ENCODE measurements at regions not wholly inside any gene's neighbourhood (a gene's known extent, or its start where the extent isn't known, plus 50 kb on each side); places are given as distances from the start of the nearest gene placed in this dataset.

DNA sequence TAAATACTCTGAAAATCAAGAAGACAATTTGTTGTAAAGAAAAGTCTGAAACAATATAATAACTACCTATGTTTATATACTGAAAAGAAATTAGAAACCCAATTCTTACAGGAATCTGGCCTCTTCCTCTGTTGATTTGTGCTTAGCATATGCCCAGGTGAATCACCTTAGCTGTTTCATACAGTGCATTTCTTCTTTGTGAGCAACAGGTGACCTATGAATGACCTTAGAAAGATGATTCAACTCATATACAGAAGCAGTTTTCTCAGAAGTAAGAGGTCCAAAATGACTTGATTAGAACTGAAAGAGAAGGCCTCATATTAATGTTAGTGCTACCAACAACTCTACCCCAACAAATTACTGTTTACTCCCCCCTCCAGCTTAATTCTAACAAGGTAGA lies 419.5 kb upstream of the ID4 start:
- no peak overlapping the region for H3K4me3 ChIP-seq (ENCODE audit: low read depth, low read length)
- peak; percentile 71 for DNase-seq (ENCODE audit: low read depth, low spot score)
- TF ChIP-seq, protein P1, sequence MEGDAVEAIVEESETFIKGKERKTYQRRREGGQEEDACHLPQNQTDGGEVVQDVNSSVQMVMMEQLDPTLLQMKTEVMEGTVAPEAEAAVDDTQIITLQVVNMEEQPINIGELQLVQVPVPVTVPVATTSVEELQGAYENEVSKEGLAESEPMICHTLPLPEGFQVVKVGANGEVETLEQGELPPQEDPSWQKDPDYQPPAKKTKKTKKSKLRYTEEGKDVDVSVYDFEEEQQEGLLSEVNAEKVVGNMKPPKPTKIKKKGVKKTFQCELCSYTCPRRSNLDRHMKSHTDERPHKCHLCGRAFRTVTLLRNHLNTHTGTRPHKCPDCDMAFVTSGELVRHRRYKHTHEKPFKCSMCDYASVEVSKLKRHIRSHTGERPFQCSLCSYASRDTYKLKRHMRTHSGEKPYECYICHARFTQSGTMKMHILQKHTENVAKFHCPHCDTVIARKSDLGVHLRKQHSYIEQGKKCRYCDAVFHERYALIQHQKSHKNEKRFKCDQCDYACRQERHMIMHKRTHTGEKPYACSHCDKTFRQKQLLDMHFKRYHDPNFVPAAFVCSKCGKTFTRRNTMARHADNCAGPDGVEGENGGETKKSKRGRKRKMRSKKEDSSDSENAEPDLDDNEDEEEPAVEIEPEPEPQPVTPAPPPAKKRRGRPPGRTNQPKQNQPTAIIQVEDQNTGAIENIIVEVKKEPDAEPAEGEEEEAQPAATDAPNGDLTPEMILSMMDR (IDR thresholded peaks at IDR 0.05; ENCODE audit: low read depth, low read length): no peak
- in situ Hi-C loops (cut with HindIII; ENCODE audit: low sequenced_read_pairs): no loop called here

DNA sequence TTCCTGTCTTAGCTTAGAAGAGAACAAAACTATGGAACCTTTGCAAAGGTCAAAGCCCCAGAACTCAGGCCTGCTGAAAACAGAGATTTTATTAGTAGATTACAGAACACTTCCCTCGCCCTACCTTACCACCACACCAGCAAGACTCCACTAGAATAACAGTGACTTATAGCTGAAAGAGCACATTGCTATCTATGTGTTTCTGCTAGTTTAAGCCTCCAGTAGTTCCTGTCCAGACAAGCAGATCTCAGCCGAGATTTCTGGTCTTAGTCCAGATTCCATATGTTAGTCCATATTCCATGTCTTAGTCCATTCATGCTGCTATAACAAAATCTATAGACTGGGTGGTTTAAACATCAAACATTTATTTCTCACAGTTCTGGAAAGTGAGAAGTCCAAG lies 412.3 kb upstream of the ID4 start:
- no peak for DNase-seq (ENCODE audit: low read depth, low spot score)
- in situ Hi-C loops (cut with HindIII; ENCODE audit: low sequenced_read_pairs): no loop called here
- no peak overlapping the region for H3K4me3 ChIP-seq (ENCODE audit: low read depth, low read length)
- TF ChIP-seq, protein P1 (IDR thresholded peaks at IDR 0.05; ENCODE audit: low read depth, low read length): no peak

DNA sequence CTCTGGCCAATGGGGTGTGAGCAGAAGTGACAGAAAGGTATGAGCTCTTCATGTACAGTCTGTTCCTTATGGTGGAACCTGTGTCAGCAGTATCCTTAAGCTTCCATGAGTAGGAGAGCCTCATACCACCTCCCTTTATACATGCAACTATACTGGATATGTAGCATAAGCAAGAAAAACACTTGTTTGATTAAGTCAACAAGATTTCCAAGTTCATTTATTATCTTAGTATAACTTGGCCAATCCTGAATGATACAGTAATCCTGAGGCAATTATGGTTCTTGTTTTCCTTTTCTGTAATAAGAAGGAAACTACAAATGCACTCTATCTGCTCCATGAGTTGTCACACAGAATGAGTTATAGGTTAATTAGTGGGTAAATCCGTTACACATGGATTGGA lies 409.6 kb upstream of the ID4 start:
- no peak for DNase-seq (ENCODE audit: low read depth, low spot score)
- in situ Hi-C loops (cut with HindIII; ENCODE audit: low sequenced_read_pairs): no loop called here
- TF ChIP-seq, protein P1 (IDR thresholded peaks at IDR 0.05; ENCODE audit: low read depth, low read length): no peak
- no peak overlapping the region for H3K4me3 ChIP-seq (ENCODE audit: low read depth, low read length)

DNA sequence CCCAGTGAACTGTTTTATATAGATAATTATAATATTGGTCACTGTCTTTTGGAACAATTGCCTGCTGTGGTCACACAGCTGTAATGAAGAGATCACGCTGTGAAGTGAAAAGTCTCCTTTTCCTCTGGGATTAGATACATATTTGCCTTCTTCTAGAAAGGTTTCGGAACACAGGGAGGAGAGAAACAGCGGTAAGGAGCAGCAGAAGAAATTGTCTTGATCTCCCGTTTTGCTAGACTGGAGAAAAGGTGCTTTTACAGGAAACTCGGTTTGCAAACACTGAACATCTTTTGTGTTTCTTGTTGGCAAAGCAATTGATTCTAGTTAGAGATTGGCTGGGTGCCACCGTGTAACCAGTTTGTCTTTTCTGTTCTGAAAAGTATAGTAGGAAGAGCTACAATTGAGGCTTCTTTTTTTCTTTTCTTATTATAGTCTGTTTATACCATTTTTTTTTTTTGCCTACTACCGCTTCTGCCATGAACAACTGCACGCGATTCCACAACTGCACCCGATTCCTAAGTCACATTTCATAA lies 404.1 kb upstream of the ID4 start:
- DNase-seq (ENCODE audit: low read depth, low spot score): peak; percentile 29
- H3K4me3 ChIP-seq (ENCODE audit: low read depth, low read length): no peak overlapping the region
- TF ChIP-seq, protein P1 (IDR thresholded peaks at IDR 0.05; ENCODE audit: low read depth, low read length): no peak
- in situ Hi-C loops (cut with HindIII; ENCODE audit: low sequenced_read_pairs): no loop called here

DNA sequence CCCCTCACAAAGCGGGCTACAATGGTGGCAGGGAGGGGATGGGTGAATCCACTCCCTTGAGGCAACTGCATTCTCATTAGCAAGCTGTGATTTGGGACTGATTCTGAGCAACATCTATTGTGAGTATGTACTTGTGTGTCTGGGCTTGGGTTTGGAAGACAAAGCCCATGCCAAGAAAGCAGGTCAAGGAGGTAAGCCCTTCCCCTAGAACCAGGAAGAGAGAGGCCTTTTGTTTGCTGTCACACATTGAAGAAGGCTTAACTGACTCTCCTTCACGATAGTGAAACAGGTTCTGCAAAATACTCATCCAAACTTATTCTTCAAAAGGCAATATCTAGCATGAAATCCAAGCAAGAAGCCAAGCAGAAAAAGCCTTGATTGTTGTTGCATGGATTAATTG lies 403.1 kb upstream of the ID4 start:
- DNase-seq (ENCODE audit: low read depth, low spot score): no peak
- TF ChIP-seq, protein P1 (IDR thresholded peaks at IDR 0.05; ENCODE audit: low read depth, low read length): no peak
- H3K4me3 ChIP-seq (ENCODE audit: low read depth, low read length): no peak overlapping the region
- in situ Hi-C loops (cut with HindIII; ENCODE audit: low sequenced_read_pairs): no loop called here

DNA sequence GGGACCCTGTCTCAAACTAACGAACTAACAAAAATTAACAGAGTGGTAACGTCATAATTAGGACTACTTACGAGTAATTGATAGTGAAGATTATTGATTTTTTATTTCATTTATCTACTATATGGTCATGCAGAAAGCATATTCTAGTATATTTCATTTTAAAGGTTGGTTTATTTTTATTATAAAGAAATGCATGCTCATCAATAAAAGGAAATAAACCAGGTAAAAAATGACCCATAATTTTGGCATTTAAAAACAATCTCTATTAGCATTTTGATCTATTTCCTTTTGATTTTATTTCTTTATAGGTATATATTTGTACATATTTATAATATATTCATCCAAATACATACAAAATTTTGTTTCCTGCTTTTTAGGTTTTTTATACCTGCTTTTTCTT lies 401.4 kb upstream of the ID4 start:
- TF ChIP-seq, protein P1 (IDR thresholded peaks at IDR 0.05; ENCODE audit: low read depth, low read length): no peak
- in situ Hi-C loops (cut with HindIII; ENCODE audit: low sequenced_read_pairs): no loop called here
- H3K4me3 ChIP-seq (ENCODE audit: low read depth, low read length): no peak overlapping the region
- no peak for DNase-seq (ENCODE audit: low read depth, low spot score)

Data from astrocyte of the spinal cord (primary cell).